HCT116 (cell line): ENCODE measurements at regions not wholly inside any gene's neighbourhood (a gene's known extent, or its start where the extent isn't known, plus 50 kb on each side); places are given as distances from the start of the nearest gene placed in this dataset.

Experiments used
- CBX3 ChIP-seq: IDR thresholded peaks from 2 replicates; pipeline ENCODE4 v1.6.1; 2012; ENCODE audit warnings: low read depth
- ELF1 ChIP-seq: IDR thresholded peaks from 2 replicates; pipeline ENCODE4 v1.6.1; 2012; ENCODE audit warnings: low read depth, borderline replicate concordance
- EZH2 ChIP-seq: fragments of 200-600 bp; sonication (generic); IDR thresholded peaks from 2 replicates; pipeline ENCODE4 v1.6.1; 2017; ENCODE audit warnings: antibody characterized with exemption, mixed run types
- EZH2phosphoT487 ChIP-seq: fragments of 200-600 bp; IDR thresholded peaks from 2 replicates; pipeline ENCODE4 v1.6.1; 2018; ENCODE audit warnings: antibody characterized with exemption, borderline replicate concordance
- POLR2AphosphoS5 ChIP-seq: IDR thresholded peaks from 2 replicates; pipeline ENCODE4 v1.6.1; 2011; ENCODE audit warnings: mild to moderate bottlenecking, low read depth, low read length, moderate library complexity
- ZNF274 ChIP-seq: fragments of 200-500 bp; sonication (Bioruptor generic); IDR thresholded peaks from 2 replicates; pipeline ENCODE4 v1.6.1; 2014; ENCODE audit warnings: mild to moderate bottlenecking, low read depth, low read length, inconsistent platforms
- TF ChIP-seq, protein P1 (sequence below), 3 experiments: fragments of 200-600 bp in 1 of 3; sonication (generic) in 1 of 3; IDR thresholded peaks in 2 of 3; conservative IDR thresholded peaks in 1 of 3; 2 replicates each; pipeline ENCODE4 v1.5.1; 2012 to 2017; ENCODE audit warnings: low read depth in 2 of 3, low read length in 2 of 3, antibody characterized with exemption in 1 of 3, borderline replicate concordance in 1 of 3, control low read depth in 1 of 3, mild to moderate bottlenecking in 1 of 3, mixed read lengths in 1 of 3, mixed run types in 1 of 3, moderate library complexity in 1 of 3; ENCODE audit not compliant: insufficient read depth in 1 of 3

DNA sequence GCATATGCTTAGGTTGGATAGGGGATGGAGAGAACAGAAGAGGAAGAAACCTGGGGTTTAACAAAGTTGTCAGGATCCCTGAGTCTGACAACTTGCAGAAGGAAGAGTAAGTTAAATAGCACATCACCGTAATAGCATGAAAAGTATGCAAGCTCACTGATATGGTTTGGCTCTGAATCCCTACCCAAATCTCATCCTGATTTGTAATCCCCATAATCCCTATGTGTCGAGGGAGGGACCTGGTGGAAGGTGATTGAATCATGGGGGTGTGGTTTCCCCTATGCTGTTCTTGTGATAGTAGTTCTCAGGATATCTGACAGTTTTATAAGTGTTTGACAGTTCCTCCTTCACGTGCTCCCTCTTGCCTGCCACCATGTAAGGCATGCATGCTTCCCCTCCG lies 193.3 kb downstream of the PSAT1 start:
- TF ChIP-seq EZH2 = no peak
- no peak for TF ChIP-seq EZH2phosphoT487
- no peak for TF ChIP-seq POLR2AphosphoS5
- TF ChIP-seq, protein P1, sequence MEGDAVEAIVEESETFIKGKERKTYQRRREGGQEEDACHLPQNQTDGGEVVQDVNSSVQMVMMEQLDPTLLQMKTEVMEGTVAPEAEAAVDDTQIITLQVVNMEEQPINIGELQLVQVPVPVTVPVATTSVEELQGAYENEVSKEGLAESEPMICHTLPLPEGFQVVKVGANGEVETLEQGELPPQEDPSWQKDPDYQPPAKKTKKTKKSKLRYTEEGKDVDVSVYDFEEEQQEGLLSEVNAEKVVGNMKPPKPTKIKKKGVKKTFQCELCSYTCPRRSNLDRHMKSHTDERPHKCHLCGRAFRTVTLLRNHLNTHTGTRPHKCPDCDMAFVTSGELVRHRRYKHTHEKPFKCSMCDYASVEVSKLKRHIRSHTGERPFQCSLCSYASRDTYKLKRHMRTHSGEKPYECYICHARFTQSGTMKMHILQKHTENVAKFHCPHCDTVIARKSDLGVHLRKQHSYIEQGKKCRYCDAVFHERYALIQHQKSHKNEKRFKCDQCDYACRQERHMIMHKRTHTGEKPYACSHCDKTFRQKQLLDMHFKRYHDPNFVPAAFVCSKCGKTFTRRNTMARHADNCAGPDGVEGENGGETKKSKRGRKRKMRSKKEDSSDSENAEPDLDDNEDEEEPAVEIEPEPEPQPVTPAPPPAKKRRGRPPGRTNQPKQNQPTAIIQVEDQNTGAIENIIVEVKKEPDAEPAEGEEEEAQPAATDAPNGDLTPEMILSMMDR (IDR thresholded peaks at IDR 0.05 in 2 of 3, conservative IDR thresholded peaks at IDR 0.05 in 1 of 3; ENCODE audit: borderline replicate concordance in 1 of 3, insufficient read depth in 1 of 3, low read depth in 2 of 3, low read length in 2 of 3) = no peak
- TF ChIP-seq ELF1 = no peak
- TF ChIP-seq ZNF274 = no peak
- TF ChIP-seq CBX3 = no peak
